OCI-M1 (cell line): ENCODE measurements at regions not wholly inside any gene's neighbourhood (a gene's known extent, or its start where the extent isn't known, plus 50 kb on each side); places are given as distances from the start of the nearest gene placed in this dataset.
"Not testable (repeated sequence)": the region's sequence is repeated elsewhere in the genome, so short reads cannot be mapped to it uniquely, and the experiment has no call there.

Experiments used
- DNase-seq: peaks from one replicate; lab custom pipeline; 2025; lab: John Stamatoyannopoulos, UW

- DNase-seq, result peak; percentile 65
These were observed 309.1 kb downstream of the LMBRD1 start for GRCh38 chr6:69487688-69488087.

GRCh38 chr6:69466979-69467570, 329.7 kb downstream of the LMBRD1 start:
- DNase-seq, result no peak

- no peak for DNase-seq
These were observed 330.9 kb downstream of the LMBRD1 start for GRCh38 chr6:69465866-69466265.

- no peak for DNase-seq
These were observed 340.7 kb downstream of the LMBRD1 start for GRCh38 chr6:69456086-69456485.

GRCh38 chr6:69454619-69455018, 342.2 kb downstream of the LMBRD1 start:
- not testable (repeated sequence) for DNase-seq

- not testable (repeated sequence) for DNase-seq
These were observed 346.3 kb downstream of the LMBRD1 start for GRCh38 chr6:69450493-69450892.

- DNase-seq, result no peak
These were observed 346.9 kb downstream of the LMBRD1 start for GRCh38 chr6:69449887-69450286.
